GM12872 (cell line): ENCODE measurements at regions not wholly inside any gene's neighbourhood (a gene's known extent, or its start where the extent isn't known, plus 50 kb on each side); places are given as distances from the start of the nearest gene placed in this dataset.

ENCODE experiments used
- TF ChIP-seq, protein P1 (sequence below): IDR thresholded peaks from 3 replicates; pipeline ENCODE4 v1.5.1; 2011; ENCODE audit warnings: low read depth, mild to moderate bottlenecking, low read length, moderate library complexity; ENCODE audit not compliant: insufficient read depth

DNA sequence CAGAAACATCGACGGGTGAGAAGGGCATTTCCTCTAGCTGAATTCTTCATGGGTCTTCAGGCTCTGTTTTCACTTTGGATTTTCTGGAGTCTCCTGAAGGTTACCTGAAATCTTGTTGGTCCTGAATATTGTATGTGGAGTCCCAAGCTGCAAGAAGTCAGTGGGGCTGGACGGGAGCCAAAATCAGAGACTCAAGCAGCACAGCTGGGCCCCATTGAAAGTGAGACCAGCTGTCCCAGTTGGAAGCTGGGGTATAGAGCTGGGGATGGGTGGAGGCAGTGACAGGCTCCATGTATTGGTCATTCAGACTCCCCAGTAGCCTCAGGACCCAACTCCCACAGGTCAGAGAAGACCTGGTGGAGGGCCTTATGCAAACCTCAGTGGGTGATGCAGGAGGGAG, 111.3 kb upstream of the MLN start:
- TF ChIP-seq, protein P1, sequence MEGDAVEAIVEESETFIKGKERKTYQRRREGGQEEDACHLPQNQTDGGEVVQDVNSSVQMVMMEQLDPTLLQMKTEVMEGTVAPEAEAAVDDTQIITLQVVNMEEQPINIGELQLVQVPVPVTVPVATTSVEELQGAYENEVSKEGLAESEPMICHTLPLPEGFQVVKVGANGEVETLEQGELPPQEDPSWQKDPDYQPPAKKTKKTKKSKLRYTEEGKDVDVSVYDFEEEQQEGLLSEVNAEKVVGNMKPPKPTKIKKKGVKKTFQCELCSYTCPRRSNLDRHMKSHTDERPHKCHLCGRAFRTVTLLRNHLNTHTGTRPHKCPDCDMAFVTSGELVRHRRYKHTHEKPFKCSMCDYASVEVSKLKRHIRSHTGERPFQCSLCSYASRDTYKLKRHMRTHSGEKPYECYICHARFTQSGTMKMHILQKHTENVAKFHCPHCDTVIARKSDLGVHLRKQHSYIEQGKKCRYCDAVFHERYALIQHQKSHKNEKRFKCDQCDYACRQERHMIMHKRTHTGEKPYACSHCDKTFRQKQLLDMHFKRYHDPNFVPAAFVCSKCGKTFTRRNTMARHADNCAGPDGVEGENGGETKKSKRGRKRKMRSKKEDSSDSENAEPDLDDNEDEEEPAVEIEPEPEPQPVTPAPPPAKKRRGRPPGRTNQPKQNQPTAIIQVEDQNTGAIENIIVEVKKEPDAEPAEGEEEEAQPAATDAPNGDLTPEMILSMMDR = no peak

DNA sequence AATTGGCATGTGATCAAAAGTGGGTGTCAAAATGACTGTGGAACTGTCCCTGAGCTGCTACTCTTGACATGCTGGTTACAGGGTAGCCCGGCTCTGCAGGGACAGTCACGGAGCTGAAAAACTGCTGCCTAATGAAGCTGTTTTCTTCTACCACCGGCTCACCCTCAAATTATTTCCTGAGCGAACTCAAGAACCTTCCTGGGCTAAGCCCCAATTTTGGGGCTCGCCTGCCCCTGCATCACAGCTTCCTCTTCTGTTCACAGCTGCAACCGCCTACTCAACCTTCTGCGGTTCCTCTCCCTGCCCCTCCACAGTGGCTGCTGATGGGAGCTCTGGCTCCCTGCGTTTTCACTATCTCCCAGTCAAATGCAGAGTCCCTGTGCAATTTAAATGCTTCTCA, 110.8 kb upstream of the MLN start:
- TF ChIP-seq, protein P1 = no peak

DNA sequence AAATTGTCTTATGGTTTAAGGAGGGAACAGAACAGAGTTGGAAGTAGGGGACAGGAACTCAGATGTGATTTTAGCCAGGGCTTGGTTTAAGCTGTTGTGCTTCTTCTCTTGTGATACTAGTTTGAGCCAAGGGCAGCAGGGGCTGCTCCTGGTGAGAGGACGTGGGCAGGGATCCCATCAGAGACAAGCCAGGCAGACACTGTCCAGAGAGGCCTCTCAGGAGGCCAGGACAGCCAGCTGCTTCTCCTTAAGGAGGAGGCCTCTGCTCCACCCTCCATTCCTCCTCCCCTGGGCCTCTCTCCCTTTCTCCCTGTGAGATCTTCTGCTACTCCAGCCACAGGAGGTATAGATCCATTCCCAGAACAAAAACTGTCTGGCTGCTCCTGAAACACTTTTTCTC, 108.4 kb upstream of the MLN start:
- TF ChIP-seq, protein P1 = no peak

DNA sequence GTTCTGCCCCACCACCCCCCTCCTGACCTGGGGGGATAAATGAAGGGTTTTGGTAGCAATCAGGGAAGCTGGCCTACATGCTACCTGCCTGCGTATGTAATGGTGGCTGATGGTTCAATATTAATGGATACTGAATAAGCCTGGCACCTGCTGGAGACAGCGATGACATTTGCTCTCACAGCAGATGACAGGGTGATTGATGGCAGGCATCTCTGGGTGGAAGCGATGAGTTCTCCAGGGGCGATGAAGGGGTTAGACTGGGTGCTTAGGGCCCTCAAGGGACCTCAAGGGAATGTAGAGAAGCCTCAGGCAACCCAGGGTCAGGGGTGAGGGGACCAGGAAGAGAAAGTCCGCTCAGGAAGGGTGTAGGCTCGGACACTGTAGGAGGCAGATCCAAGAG, 107.7 kb upstream of the MLN start:
- TF ChIP-seq, protein P1 = no peak

DNA sequence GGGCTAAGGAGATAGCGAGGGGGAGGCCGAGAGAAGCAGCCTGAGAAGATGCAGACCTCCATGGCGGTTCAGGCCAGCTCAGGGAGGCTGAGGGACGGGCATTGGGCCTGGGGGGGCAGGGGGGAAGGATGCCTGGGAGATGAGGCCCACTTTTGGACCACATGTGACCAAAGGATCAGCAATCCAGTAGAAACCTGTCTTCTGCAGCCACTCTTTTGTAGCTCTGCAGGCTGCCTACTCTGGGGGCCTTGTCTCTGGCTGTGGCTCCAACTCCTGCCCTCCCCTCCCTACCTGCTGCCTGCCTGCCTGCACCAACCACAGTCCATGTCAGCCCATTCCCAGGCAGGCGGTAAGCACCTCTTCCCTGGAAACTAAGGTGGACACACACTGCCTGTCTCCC, 106.8 kb upstream of the MLN start:
- TF ChIP-seq, protein P1 = no peak

DNA sequence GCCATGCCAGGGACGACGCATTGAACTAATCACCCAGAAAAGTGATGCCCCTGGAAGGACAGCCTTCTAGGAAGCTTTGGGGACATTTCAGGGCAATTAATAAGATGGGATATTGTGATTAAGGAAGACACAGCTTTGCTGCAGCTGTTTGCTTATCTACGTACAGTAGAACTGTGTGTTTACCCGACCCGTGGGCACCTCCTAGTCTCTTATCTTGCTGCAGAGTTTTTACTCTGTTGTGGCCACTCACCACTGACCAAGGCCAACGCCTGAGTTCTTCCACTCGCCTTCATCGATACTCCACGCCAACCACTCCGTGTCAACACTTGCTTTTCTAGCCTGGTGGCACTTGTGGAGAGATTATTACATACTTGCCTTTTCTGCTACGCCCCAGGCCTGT, 105.9 kb upstream of the MLN start:
- TF ChIP-seq, protein P1 = no peak

DNA sequence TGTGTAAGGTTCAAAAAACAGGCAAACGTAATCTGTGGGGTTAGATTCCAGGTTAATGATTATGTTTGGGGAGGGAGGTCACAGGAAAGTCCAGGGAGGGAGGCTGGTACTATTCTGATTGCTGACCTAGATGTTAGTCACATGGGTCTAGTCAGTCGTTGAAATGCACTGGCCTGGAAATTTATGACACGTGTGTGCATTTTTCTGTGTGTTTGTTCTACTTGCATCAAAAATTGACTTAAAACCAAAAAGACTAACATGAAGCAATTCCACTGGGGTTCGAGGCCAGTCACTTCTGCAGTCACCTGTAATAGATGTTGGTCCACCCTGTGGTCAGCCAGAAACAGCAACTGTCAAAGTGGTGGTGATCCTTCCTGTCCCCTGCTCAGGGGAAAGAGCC, 104.2 kb upstream of the MLN start:
- TF ChIP-seq, protein P1 = no peak

DNA sequence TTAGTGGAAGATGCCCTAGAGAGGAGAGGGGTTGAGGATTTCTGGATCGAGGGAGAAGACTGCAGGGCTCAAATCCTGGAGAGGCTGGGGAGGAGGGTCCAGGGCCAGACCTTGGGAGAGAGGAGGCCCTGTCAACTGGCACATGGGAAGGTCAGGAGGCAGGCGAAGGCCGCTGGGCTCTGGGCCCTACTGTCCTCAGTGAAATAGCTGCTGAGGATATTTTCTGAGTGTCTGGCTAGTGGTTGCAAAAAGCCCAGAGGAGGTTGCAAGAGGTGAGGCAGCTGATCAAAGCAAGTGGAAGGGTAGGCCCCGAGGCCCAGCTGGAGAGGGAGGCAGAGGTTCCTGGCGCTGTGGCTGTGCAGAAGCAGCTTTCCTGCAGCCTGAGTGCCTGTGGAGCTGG, 103.4 kb upstream of the MLN start:
- TF ChIP-seq, protein P1 = no peak
